HepG2 (cell line): ENCODE measurements at regions not wholly inside any gene's neighbourhood (a gene's known extent, or its start where the extent isn't known, plus 50 kb on each side); places are given as distances from the start of the nearest gene placed in this dataset.

Experiments used
- ATAC-seq: fragments of 200-7000 bp; cut with Tn5 transposase; 3 replicates; pipeline ENCODE4 v1.9.1; 2020; ENCODE audit warnings: mild to moderate bottlenecking, moderate library complexity
- BruUV-seq: library from RNA; stranded (reverse); fragments of 400-500 nt; replicated peaks from 2 replicates; lab custom pipeline; 2021; lab: Mats Ljungman, UMichigan
- CTCF ChIA-PET: fragments of 300-600 bp; formaldehyde crosslinking; extraction: SDS; loops from one replicate; lab custom pipeline; 2021; ENCODE audit warnings: low total read pairs, inconsistent platforms, low intra/inter-chr PET ratio; lab: Yijun Ruan, JAX
- POLR2A ChIA-PET: fragments of 350-600 bp; sonication (Branson Sonifier 250); formaldehyde crosslinking; loops from one replicate; lab custom pipeline; 2020; ENCODE audit warnings: antibody characterized with exemption, inconsistent platforms; lab: Yijun Ruan, JAX
- DNase-seq: peaks from one replicate; pipeline ENCODE4 v3.0.0-alpha.2; 2015; ENCODE audit warnings: low spot score
- FAIRE-seq: peaks from 3 replicates; lab custom pipeline; 2011; peaks lifted over from hg19 to GRCh38; lab: Jason Lieb, UNC
- H2AFZ ChIP-seq: one replicate; pipeline ENCODE4 v1.6.1; 2011; ENCODE audit warnings: low read length, inconsistent platforms
- H3K27ac ChIP-seq: fragments of 300-600 bp; 3 replicates; pipeline ENCODE4 v1.8.0; 2011; ENCODE audit warnings: mixed run types, mild to moderate bottlenecking, mixed read lengths, low read length, inconsistent platforms; ENCODE audit not compliant: insufficient read depth; ENCODE audit errors: extremely low read length
- H3K27me3 ChIP-seq, 2 experiments: fragments of 200-600 bp in 1 of 2; 2 replicates in 1 of 2; 3 replicates in 1 of 2; pipeline versions ENCODE4 v1.6.0 to v1.8.0; 2011; ENCODE audit warnings: low read length in 2 of 2, mild to moderate bottlenecking in 2 of 2, moderate library complexity in 2 of 2, inconsistent platforms in 1 of 2; ENCODE audit not compliant: insufficient read depth in 2 of 2, control insufficient read depth in 1 of 2
- H3K36me3 ChIP-seq, 2 experiments: fragments of 200-600 bp in 1 of 2; replicated peaks in 1 of 2; 2 replicates in 1 of 2; 3 replicates in 1 of 2; pipeline versions ENCODE4 v1.5.1 to v1.8.0; 2011; ENCODE audit warnings: low read length in 2 of 2, inconsistent platforms in 1 of 2; ENCODE audit not compliant: insufficient read depth in 2 of 2, control insufficient read depth in 1 of 2
- H3K4me1 ChIP-seq: 2 replicates; pipeline ENCODE4 v1.5.1; 2012; ENCODE audit warnings: low read length, inconsistent platforms; ENCODE audit not compliant: insufficient read depth
- H3K4me2 ChIP-seq: 2 replicates; pipeline ENCODE4 v1.6.0; 2011; ENCODE audit warnings: low read depth, low read length, inconsistent platforms
- H3K4me3 ChIP-seq, 3 experiments: fragments of 200-600 bp in 1 of 3; sonication (generic), shearing (Covaris generic) in 1 of 3; replicated peaks in 1 of 3; 2 replicates each; pipeline ENCODE4 v1.5.1; 2011 to 2016; ENCODE audit warnings: low read length in 3 of 3, inconsistent platforms in 2 of 3, low read depth in 2 of 3, mild to moderate bottlenecking in 2 of 3, control low read depth in 1 of 3, mixed read lengths in 1 of 3; ENCODE audit not compliant: insufficient read depth in 1 of 3
- H3K79me2 ChIP-seq: one replicate; pipeline ENCODE4 v1.6.1; 2011; ENCODE audit warnings: low read length, inconsistent platforms; ENCODE audit not compliant: insufficient read depth
- H3K9ac ChIP-seq: 2 replicates; pipeline ENCODE4 v1.6.0; 2011; ENCODE audit warnings: mild to moderate bottlenecking, low read depth, low read length, inconsistent platforms; ENCODE audit not compliant: insufficient read depth
- H3K9me3 ChIP-seq: 2 replicates; pipeline ENCODE4 v1.5.1; 2012; ENCODE audit warnings: mild to moderate bottlenecking, low read length
- H4K20me1 ChIP-seq: 2 replicates; pipeline ENCODE4 v1.6.0; 2011; ENCODE audit warnings: inconsistent platforms, mild to moderate bottlenecking, low read length, moderate library complexity; ENCODE audit not compliant: insufficient read depth
- AGO2 ChIP-seq: fragments of 200-400 bp; formaldehyde crosslinking; optimal IDR thresholded peaks from 2 replicates; pipeline ENCODE3; 2017; ENCODE audit warnings: mild to moderate bottlenecking, low read depth, low read length, moderate library complexity
- ELF3 ChIP-seq: IDR thresholded peaks from 2 replicates; pipeline ENCODE4 v1.6.1; 2016; ENCODE audit warnings: missing genetic modification reagents, missing compliant biosample characterization
- GATAD2A ChIP-seq: IDR thresholded peaks from 2 replicates; pipeline ENCODE4 v1.6.1; 2016
- KDM6A ChIP-seq: IDR thresholded peaks from 2 replicates; pipeline ENCODE4 v1.6.1; 2016; ENCODE audit warnings: low read depth
- MXI1 ChIP-seq: IDR thresholded peaks from 3 replicates; pipeline ENCODE4 v1.6.1; 2012; ENCODE audit warnings: low read depth, low read length, inconsistent platforms, borderline replicate concordance
- NCOA1 ChIP-seq: sonication (generic); formaldehyde crosslinking; IDR thresholded peaks from 2 replicates; pipeline ENCODE4 v1.9.0; 2021; ENCODE audit warnings: missing genetic modification reagents
- NFIB ChIP-seq: sonication (generic); formaldehyde crosslinking; IDR thresholded peaks from 2 replicates; pipeline ENCODE4 v1.9.0; 2021; ENCODE audit warnings: missing genetic modification reagents, mild to moderate bottlenecking, borderline replicate concordance
- PHF5A ChIP-seq: IDR thresholded peaks from one replicate; pipeline ENCODE4 v1.6.1; 2018; ENCODE audit warnings: low read depth, missing genetic modification reagents; ENCODE audit not compliant: unreplicated experiment
- SOX13 ChIP-seq, 3 experiments: fragments of 450-650 bp in 1 of 3; sonication (generic) in 1 of 3; formaldehyde crosslinking in 1 of 3; IDR thresholded peaks in 2 of 3; conservative IDR thresholded peaks in 1 of 3; 2 replicates each; pipeline versions ENCODE4 v1.5.0 to v1.6.1; 2016 to 2020; ENCODE audit warnings: antibody characterized with exemption in 1 of 3, mild to moderate bottlenecking in 1 of 3, missing compliant biosample characterization in 1 of 3, missing genetic modification reagents in 1 of 3, moderate library complexity in 1 of 3
- ZBTB49 ChIP-seq: sonication (generic); formaldehyde crosslinking; IDR thresholded peaks from 2 replicates; pipeline ENCODE4 v1.4.0; 2020; ENCODE audit warnings: missing genetic modification reagents, borderline replicate concordance
- ZNF12 ChIP-seq: sonication (generic); formaldehyde crosslinking; IDR thresholded peaks from 2 replicates; pipeline ENCODE4 v1.5.0; 2020; ENCODE audit warnings: missing genetic modification reagents
- ZNF660 ChIP-seq: sonication (generic); formaldehyde crosslinking; IDR thresholded peaks from 2 replicates; pipeline ENCODE4 v1.5.1; 2020; ENCODE audit warnings: mild to moderate bottlenecking, low read depth, missing genetic modification reagents, borderline replicate concordance
- ZNF691 ChIP-seq: sonication (generic); formaldehyde crosslinking; IDR thresholded peaks from 2 replicates; pipeline ENCODE4 v1.4.0; 2020; ENCODE audit warnings: missing genetic modification reagents, low read depth, mild to moderate bottlenecking, borderline replicate concordance
- WGBS: methylation state at CpG from one replicate; pipeline ENCODE4 v1.1.6; 2017; ENCODE audit warnings: low lambda C conversion rate; 5-methylcytosine and 5-hydroxymethylcytosine counted together
- in situ Hi-C: cut with HindIII; loops from 2 replicates; pipeline ENCODE4 v1.10.0; 2017; ENCODE audit warnings: low pct_unique_long_range_greater_than_20kb; ENCODE audit not compliant: extremely low pct_ligation_motif_present
- intact Hi-C: fragments of 100-400 bp; cut with micrococcal nuclease; formaldehyde crosslinking; loops from one replicate; pipeline ENCODE4 v1.10.0; 2022; ENCODE audit not compliant: unreplicated experiment

- 18% methylated on average over 3 of the region's 3 CpGs for WGBS
- TF ChIP-seq ZNF12 (CRISPR knock-in tag) (no peak), ZNF691 (CRISPR knock-in tag) (no peak), NFIB (no peak), SOX13 (IDR thresholded peaks at IDR 0.05) (no peak), SOX13 (CRISPR knock-in tag; conservative IDR thresholded peaks at IDR 0.05 in 1 of 2, IDR thresholded peaks at IDR 0.05 in 1 of 2) (no peak), ZBTB49 (no peak), AGO2 (no peak), KDM6A (CRISPR knock-in tag) (no peak), MXI1 (no peak), GATAD2A (CRISPR knock-in tag) (no peak), ELF3 (CRISPR knock-in tag) (no peak), NCOA1 (no peak), ZNF660 (CRISPR knock-in tag) (no peak), PHF5A (CRISPR knock-in tag) (no peak)
Observed at GRCh38 chr3:68436619-68437401, 495.5 kb downstream of the TAFA4 start.

More at GRCh38 chr3:68436619-68437401, 495.5 kb downstream of the TAFA4 start:
- FAIRE-seq (no peak), DNase-seq (no peak), ATAC-seq (no peak)
- Histone ChIP-seq H3K4me3 (no peak overlapping the region), H3K4me2 (no peak overlapping the region), H3K36me3 (no peaks in the 10 kb centered on the region), H3K9ac (no peak overlapping the region), H3K27me3 (no peaks in the 10 kb centered on the region), H2AFZ (no peak overlapping the region), H3K79me2 (no peaks in the 10 kb centered on the region), H3K9me3 (no peaks in the 10 kb centered on the region), H4K20me1 (no peaks in the 10 kb centered on the region), H3K27ac (no peak overlapping the region), H3K4me1 (no peaks in the 10 kb centered on the region)
- ChIA-PET POLR2A (no interaction called here), CTCF (no interaction called here)
- in situ Hi-C loops: no loop called here
- BruUV-seq: no TSS peak
- intact Hi-C loops: no loop called here
